Keratinocyte (primary cell): ENCODE measurements at regions not wholly inside any gene's neighbourhood (a gene's known extent, or its start where the extent isn't known, plus 50 kb on each side); places are given as distances from the start of the nearest gene placed in this dataset.

Source experiments
- CTCF ChIP-seq, 3 experiments: IDR thresholded peaks in 1 of 3; conservative IDR thresholded peaks in 1 of 3; optimal IDR thresholded peaks in 1 of 3; 2 replicates in 2 of 3; 3 replicates in 1 of 3; pipeline versions ENCODE3 to v1.5.1; 2011; ENCODE audit warnings: low read length in 3 of 3, mild to moderate bottlenecking in 3 of 3, moderate library complexity in 2 of 3, control low read depth in 1 of 3, inconsistent platforms in 1 of 3; ENCODE audit not compliant: insufficient read depth in 2 of 3; ENCODE audit errors: extremely low read depth in 1 of 3
- EZH2 ChIP-seq: IDR thresholded peaks from one replicate; pipeline ENCODE4 v1.6.1; 2012; ENCODE audit warnings: inconsistent platforms, mild to moderate bottlenecking, low read length, moderate library complexity

GRCh38 chr6:168852376-168852884 lies 401.2 kb downstream of the THBS2 start:
- TF ChIP-seq CTCF (optimal IDR thresholded peaks at IDR 0.05 in 1 of 3, IDR thresholded peaks at IDR 0.05 in 1 of 3, conservative IDR thresholded peaks at IDR 0.05 in 1 of 3; ENCODE audit: extremely low read depth in 1 of 3, insufficient read depth in 2 of 3, low read length in 3 of 3) (no peak), EZH2 (no peak)
